ENCODE measurements at regions not wholly inside any gene's neighbourhood (a gene's known extent, or its start where the extent isn't known, plus 50 kb on each side); places are given as distances from the start of the nearest gene placed in this dataset.
"Not testable (repeated sequence)": the region's sequence is repeated elsewhere in the genome, so short reads cannot be mapped to it uniquely, and the experiment has no call there.

- CTCF ChIA-PET = no interaction called here
- Mint-ChIP-seq H3K27ac (no peak overlapping the region), H3K4me1 (ENCODE audit: low read depth) (no peaks in the 10 kb centered on the region), H3K4me3 (no peak overlapping the region), H3K9me3 (ENCODE audit: insufficient read depth) (no peaks in the 10 kb centered on the region), H3K27me3 (ENCODE audit: low read depth) (peaks cover 2% of the 10 kb centered on the region), H3K36me3 (ENCODE audit: low read depth) (no peaks in the 10 kb centered on the region)
- ATAC-seq = no peak
- POLR2A ChIA-PET = no interaction called here
- DNase-seq = no peak
These were observed 236.0 kb upstream of the POGK start for GRCh38 chr1:166603296-166603695.

- Mint-ChIP-seq H3K36me3 (ENCODE audit: low read depth) (no peaks in the 10 kb centered on the region), H3K4me3 (no peak overlapping the region), H3K27me3 (ENCODE audit: low read depth) (peaks cover 2% of the 10 kb centered on the region), H3K4me1 (ENCODE audit: low read depth) (no peaks in the 10 kb centered on the region), H3K27ac (no peak overlapping the region), H3K9me3 (ENCODE audit: insufficient read depth) (no peaks in the 10 kb centered on the region)
- DNase-seq = no peak
- ChIA-PET CTCF (no interaction called here), POLR2A (no interaction called here)
- ATAC-seq = no peak
These were observed 234.1 kb upstream of the POGK start for GRCh38 chr1:166605137-166605536.

DNA sequence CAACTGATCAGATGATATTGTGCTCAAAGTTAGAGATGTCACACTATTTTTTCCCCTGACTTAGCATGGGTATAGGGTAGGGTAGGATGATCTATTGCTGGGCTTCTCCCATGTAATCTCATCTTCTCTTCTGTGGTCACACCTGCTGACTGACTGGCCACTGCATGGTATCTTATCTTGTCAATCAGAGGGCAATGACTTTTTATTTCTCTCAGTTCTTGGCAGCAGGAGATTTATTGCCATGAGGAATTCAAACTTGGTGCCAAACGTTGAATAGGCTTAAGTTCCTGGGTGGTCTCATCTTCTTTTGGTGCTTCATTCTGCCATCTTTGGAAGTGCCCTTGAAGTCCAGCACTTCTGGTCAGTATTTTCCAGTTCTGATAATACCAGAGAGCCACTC, 226.4 kb upstream of the POGK start:
- H3K4me3 Mint-ChIP-seq = no peak overlapping the region
- no peak for DNase-seq
- H3K4me1 Mint-ChIP-seq (ENCODE audit: low read depth) = no peaks in the 10 kb centered on the region
- no peaks in the 10 kb centered on the region for H3K9me3 Mint-ChIP-seq (ENCODE audit: insufficient read depth)
- no peak overlapping the region for H3K27ac Mint-ChIP-seq
- ATAC-seq = no peak
- POLR2A ChIA-PET = no interaction called here
- no peaks in the 10 kb centered on the region for H3K36me3 Mint-ChIP-seq (ENCODE audit: low read depth)
- H3K27me3 Mint-ChIP-seq (ENCODE audit: low read depth) = no peaks in the 10 kb centered on the region
- CTCF ChIA-PET = no interaction called here

- ATAC-seq = no peak
- no peak for DNase-seq
- no peaks in the 10 kb centered on the region for H3K36me3 Mint-ChIP-seq (ENCODE audit: low read depth)
- no peak overlapping the region for H3K4me3 Mint-ChIP-seq
- no peaks in the 10 kb centered on the region for H3K9me3 Mint-ChIP-seq (ENCODE audit: insufficient read depth)
- no peaks in the 10 kb centered on the region for H3K4me1 Mint-ChIP-seq (ENCODE audit: low read depth)
- no peak overlapping the region for H3K27ac Mint-ChIP-seq
- peaks cover 7% of the 10 kb centered on the region for H3K27me3 Mint-ChIP-seq (ENCODE audit: low read depth)
- ChIA-PET CTCF (no interaction called here), POLR2A (no interaction called here)
These were observed 223.1 kb upstream of the POGK start for GRCh38 chr1:166616206-166616605.

GRCh38 chr1:166626711-166627110, 212.6 kb upstream of the POGK start:
- DNase-seq = no peak
- Mint-ChIP-seq H3K27me3 (ENCODE audit: low read depth) (no peaks in the 10 kb centered on the region), H3K36me3 (ENCODE audit: low read depth) (no peaks in the 10 kb centered on the region), H3K4me1 (ENCODE audit: low read depth) (no peaks in the 10 kb centered on the region), H3K9me3 (ENCODE audit: insufficient read depth) (no peaks in the 10 kb centered on the region), H3K27ac (no peak overlapping the region), H3K4me3 (no peak overlapping the region)
- ChIA-PET CTCF (no interaction called here), POLR2A (no interaction called here)
- ATAC-seq = no peak

- DNase-seq = no peak
- no peaks in the 10 kb centered on the region for H3K4me1 Mint-ChIP-seq (ENCODE audit: low read depth)
- no peak overlapping the region for H3K4me3 Mint-ChIP-seq
- POLR2A ChIA-PET = no interaction called here
- H3K27me3 Mint-ChIP-seq (ENCODE audit: low read depth) = no peaks in the 10 kb centered on the region
- CTCF ChIA-PET = interaction anchor here (1.1 kb wide), 1 partner anchor 35 kb away, joined by 3 read pairs; no protein-coding TSS in a partner anchor
- no peak overlapping the region for H3K27ac Mint-ChIP-seq
- H3K9me3 Mint-ChIP-seq (ENCODE audit: insufficient read depth) = no peaks in the 10 kb centered on the region
- no peaks in the 10 kb centered on the region for H3K36me3 Mint-ChIP-seq (ENCODE audit: low read depth)
- no peak for ATAC-seq
These were observed 211.7 kb upstream of the POGK start for GRCh38 chr1:166627558-166627957.

DNA sequence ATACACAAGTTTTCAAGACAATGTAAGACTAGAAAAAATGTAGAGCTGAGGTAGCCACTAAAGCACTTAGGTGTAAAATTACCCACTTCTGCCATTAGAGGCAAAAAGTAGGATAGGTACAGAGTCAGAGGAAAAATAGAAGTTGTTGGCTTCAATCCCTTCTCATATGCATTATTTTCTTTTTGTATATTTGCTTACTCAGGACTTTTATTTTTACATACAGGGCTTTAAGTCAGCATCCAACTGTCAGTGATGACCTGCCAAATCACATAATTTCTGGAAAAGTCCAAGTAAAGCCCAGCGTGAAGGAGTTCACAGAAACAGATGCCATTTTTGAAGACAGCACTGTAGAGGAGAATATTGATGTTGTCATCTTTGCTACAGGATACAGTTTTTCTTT, 211.0 kb upstream of the POGK start:
- Mint-ChIP-seq H3K36me3 (ENCODE audit: low read depth) (no peaks in the 10 kb centered on the region), H3K27ac (no peak overlapping the region), H3K4me1 (ENCODE audit: low read depth) (no peaks in the 10 kb centered on the region), H3K9me3 (ENCODE audit: insufficient read depth) (no peaks in the 10 kb centered on the region), H3K4me3 (no peak overlapping the region), H3K27me3 (ENCODE audit: low read depth) (no peaks in the 10 kb centered on the region)
- DNase-seq (no peak), ATAC-seq (no peak)
- ChIA-PET CTCF (interaction anchor here (1.1 kb wide), 1 partner anchor 36 kb away, joined by 3 read pairs; no protein-coding TSS in a partner anchor), POLR2A (no interaction called here)

- POLR2A ChIA-PET = no interaction called here
- CTCF ChIA-PET = no interaction called here
- DNase-seq (no peak), ATAC-seq (no peak)
- no peaks in the 10 kb centered on the region for H3K4me1 Mint-ChIP-seq (ENCODE audit: low read depth)
- H3K27ac Mint-ChIP-seq = no peak overlapping the region
- no peaks in the 10 kb centered on the region for H3K36me3 Mint-ChIP-seq (ENCODE audit: low read depth)
- H3K27me3 Mint-ChIP-seq (ENCODE audit: low read depth) = no peaks in the 10 kb centered on the region
- no peak overlapping the region for H3K4me3 Mint-ChIP-seq
- H3K9me3 Mint-ChIP-seq (ENCODE audit: insufficient read depth) = no peaks in the 10 kb centered on the region
These were observed 209.3 kb upstream of the POGK start for GRCh38 chr1:166629946-166630345.

GRCh38 chr1:166630369-166630768, 208.9 kb upstream of the POGK start:
- no peaks in the 10 kb centered on the region for H3K9me3 Mint-ChIP-seq (ENCODE audit: insufficient read depth)
- no peak overlapping the region for H3K27ac Mint-ChIP-seq
- no peaks in the 10 kb centered on the region for H3K36me3 Mint-ChIP-seq (ENCODE audit: low read depth)
- no peaks in the 10 kb centered on the region for H3K4me1 Mint-ChIP-seq (ENCODE audit: low read depth)
- no peak for ATAC-seq
- no peak overlapping the region for H3K4me3 Mint-ChIP-seq
- ChIA-PET POLR2A (no interaction called here), CTCF (no interaction called here)
- no peaks in the 10 kb centered on the region for H3K27me3 Mint-ChIP-seq (ENCODE audit: low read depth)
- no peak for DNase-seq

DNA sequence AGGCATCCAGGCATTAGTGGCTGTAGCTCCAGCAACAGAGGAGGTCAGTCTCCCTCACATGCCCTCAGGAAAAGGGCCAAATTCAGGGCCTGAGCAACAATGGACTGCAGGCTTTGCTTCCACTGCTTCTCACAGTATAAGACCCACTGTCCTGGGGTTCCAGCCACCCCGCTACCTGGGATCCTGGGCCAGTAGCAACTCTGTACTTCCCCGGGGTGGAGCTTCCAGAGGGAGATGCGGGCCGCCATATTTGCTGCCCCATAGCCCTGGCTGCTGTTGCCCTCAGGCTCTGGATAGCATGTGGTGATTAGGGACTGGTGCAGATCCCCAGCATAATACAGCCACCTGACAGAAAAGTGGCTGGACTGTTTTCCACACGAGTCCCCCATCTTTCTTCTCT, 201.1 kb upstream of the POGK start:
- Mint-ChIP-seq H3K36me3 (ENCODE audit: low read depth) (no peaks in the 10 kb centered on the region), H3K4me3 (no peak overlapping the region), H3K27me3 (ENCODE audit: low read depth) (no peaks in the 10 kb centered on the region), H3K27ac (no peak overlapping the region), H3K9me3 (ENCODE audit: insufficient read depth) (no peaks in the 10 kb centered on the region), H3K4me1 (ENCODE audit: low read depth) (no peaks in the 10 kb centered on the region)
- ChIA-PET POLR2A (no interaction called here), CTCF (no interaction called here)
- ATAC-seq (no peak), DNase-seq (no peak)

DNA sequence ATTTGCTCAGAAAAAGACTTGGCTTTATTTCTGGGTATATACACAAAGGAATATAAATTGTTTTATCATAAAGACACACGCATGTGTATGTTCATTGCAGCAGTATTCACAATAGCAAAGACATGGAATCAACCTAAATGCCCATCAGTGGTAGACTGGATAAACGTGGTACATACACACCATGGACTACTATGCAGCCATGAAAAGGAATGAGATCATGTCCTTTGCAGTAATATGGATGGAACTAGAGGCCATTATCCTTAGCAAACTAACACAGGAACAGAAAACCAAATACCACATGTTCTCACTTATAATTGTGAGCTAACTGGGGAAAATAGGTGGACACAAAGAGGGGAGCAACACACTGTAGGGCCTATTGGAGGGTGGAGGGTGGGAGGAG, 182.0 kb upstream of the POGK start:
- DNase-seq; POLR2A ChIA-PET; H3K36me3 Mint-ChIP-seq (ENCODE audit: low read depth); CTCF ChIA-PET; H3K4me1 Mint-ChIP-seq (ENCODE audit: low read depth); H3K9me3 Mint-ChIP-seq (ENCODE audit: insufficient read depth); H3K27me3 Mint-ChIP-seq (ENCODE audit: low read depth); H3K27ac Mint-ChIP-seq; ATAC-seq; H3K4me3 Mint-ChIP-seq: not testable (repeated sequence)

- POLR2A ChIA-PET; H3K36me3 Mint-ChIP-seq (ENCODE audit: low read depth); DNase-seq; H3K27ac Mint-ChIP-seq; ATAC-seq; H3K27me3 Mint-ChIP-seq (ENCODE audit: low read depth); H3K4me1 Mint-ChIP-seq (ENCODE audit: low read depth); CTCF ChIA-PET; H3K4me3 Mint-ChIP-seq; H3K9me3 Mint-ChIP-seq (ENCODE audit: insufficient read depth): not testable (repeated sequence)
These were observed 172.5 kb upstream of the POGK start for GRCh38 chr1:166666790-166667189.

- H3K36me3 Mint-ChIP-seq (ENCODE audit: low read depth); ATAC-seq; H3K4me1 Mint-ChIP-seq (ENCODE audit: low read depth); CTCF ChIA-PET; POLR2A ChIA-PET; H3K27ac Mint-ChIP-seq; H3K9me3 Mint-ChIP-seq (ENCODE audit: insufficient read depth); H3K27me3 Mint-ChIP-seq (ENCODE audit: low read depth); DNase-seq; H3K4me3 Mint-ChIP-seq: not testable (repeated sequence)
These were observed 171.7 kb upstream of the POGK start for GRCh38 chr1:166667600-166667999.
